ENCODE measurements at regions not wholly inside any gene's neighbourhood (a gene's known extent, or its start where the extent isn't known, plus 50 kb on each side); places are given as distances from the start of the nearest gene placed in this dataset.

DNA sequence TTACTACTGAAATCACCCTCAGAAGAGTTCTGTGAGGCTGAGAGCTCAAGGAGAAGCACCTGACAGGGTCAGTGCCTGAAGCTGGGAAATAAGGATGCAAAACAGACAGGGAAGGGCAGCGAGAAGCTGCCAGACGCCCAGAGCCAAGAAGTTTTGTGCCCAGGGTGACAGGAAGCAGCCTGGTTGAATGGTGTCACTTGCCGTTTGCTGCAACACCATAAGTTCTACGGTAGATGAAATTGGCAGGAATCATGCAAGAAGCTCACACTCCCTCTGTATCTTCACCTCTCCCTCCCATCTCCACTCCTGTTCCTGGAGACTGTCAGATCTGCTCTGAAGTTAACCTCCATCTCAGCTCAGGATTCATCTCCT is 117.0 kb upstream of the SLC14A2 start:
- TF ChIP-seq, protein P1, sequence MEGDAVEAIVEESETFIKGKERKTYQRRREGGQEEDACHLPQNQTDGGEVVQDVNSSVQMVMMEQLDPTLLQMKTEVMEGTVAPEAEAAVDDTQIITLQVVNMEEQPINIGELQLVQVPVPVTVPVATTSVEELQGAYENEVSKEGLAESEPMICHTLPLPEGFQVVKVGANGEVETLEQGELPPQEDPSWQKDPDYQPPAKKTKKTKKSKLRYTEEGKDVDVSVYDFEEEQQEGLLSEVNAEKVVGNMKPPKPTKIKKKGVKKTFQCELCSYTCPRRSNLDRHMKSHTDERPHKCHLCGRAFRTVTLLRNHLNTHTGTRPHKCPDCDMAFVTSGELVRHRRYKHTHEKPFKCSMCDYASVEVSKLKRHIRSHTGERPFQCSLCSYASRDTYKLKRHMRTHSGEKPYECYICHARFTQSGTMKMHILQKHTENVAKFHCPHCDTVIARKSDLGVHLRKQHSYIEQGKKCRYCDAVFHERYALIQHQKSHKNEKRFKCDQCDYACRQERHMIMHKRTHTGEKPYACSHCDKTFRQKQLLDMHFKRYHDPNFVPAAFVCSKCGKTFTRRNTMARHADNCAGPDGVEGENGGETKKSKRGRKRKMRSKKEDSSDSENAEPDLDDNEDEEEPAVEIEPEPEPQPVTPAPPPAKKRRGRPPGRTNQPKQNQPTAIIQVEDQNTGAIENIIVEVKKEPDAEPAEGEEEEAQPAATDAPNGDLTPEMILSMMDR (IDR thresholded peaks at IDR 0.05; ENCODE audit: insufficient read depth in 1 of 2, low read depth in 1 of 2, low read length in 1 of 2, severe bottlenecking in 1 of 2, unreplicated experiment in 1 of 2), result no peak
- H3K27me3 Mint-ChIP-seq (ENCODE audit: insufficient read depth, unreplicated experiment), result no peaks in the 10 kb centered on the region
- H3K36me3 ChIP-seq (ENCODE audit: control insufficient read depth, insufficient read depth, low read length), result no peaks in the 10 kb centered on the region
- no peaks in the 10 kb centered on the region for H3K27me3 ChIP-seq (replicated peaks; ENCODE audit: control insufficient read depth, insufficient read depth, low read length)
- intact Hi-C loops (cut with micrococcal nuclease; ENCODE audit: unreplicated experiment), result no loop called here
- H3K9me3 ChIP-seq, result no peaks in the 10 kb centered on the region
- CTCF ChIA-PET, result no interaction called here
- no peak for DNase-seq
- H3K9me3 Mint-ChIP-seq (ENCODE audit: unreplicated experiment), result no peaks in the 10 kb centered on the region
- no TSS peak for BruUV-seq (replicated peaks)
- H3K36me3 Mint-ChIP-seq (ENCODE audit: insufficient read depth, unreplicated experiment), result no peaks in the 10 kb centered on the region
- POLR2A ChIA-PET, result no interaction called here
- no peaks in the 10 kb centered on the region for H3K4me1 Mint-ChIP-seq (ENCODE audit: low read depth, unreplicated experiment)
- H3K4me1 ChIP-seq, result no peaks in the 10 kb centered on the region
- no peak overlapping the region for H3K4me3 Mint-ChIP-seq (ENCODE audit: unreplicated experiment)
- no peak overlapping the region for H3K4me3 ChIP-seq (ENCODE audit: low read depth, low read length)
- H3K27ac Mint-ChIP-seq (ENCODE audit: unreplicated experiment), result no peak overlapping the region

- H3K36me3 ChIP-seq (ENCODE audit: control insufficient read depth, insufficient read depth, low read length), result no peaks in the 10 kb centered on the region
- Mint-ChIP-seq H3K27me3 (ENCODE audit: insufficient read depth, unreplicated experiment) (no peaks in the 10 kb centered on the region), H3K36me3 (ENCODE audit: insufficient read depth, unreplicated experiment) (peaks cover 5% of the 10 kb centered on the region), H3K27ac (ENCODE audit: unreplicated experiment) (no peak overlapping the region), H3K9me3 (ENCODE audit: unreplicated experiment) (no peaks in the 10 kb centered on the region), H3K4me1 (ENCODE audit: low read depth, unreplicated experiment) (no peaks in the 10 kb centered on the region), H3K4me3 (ENCODE audit: unreplicated experiment) (no peak overlapping the region)
- DNase-seq, result no peak
- ChIA-PET CTCF (no interaction called here), POLR2A (no interaction called here)
- H3K4me1 ChIP-seq, result no peaks in the 10 kb centered on the region
- intact Hi-C loops (cut with micrococcal nuclease; ENCODE audit: unreplicated experiment), result no loop called here
- no TSS peak for BruUV-seq (replicated peaks)
- TF ChIP-seq, protein P1 (IDR thresholded peaks at IDR 0.05; ENCODE audit: insufficient read depth in 1 of 2, low read depth in 1 of 2, low read length in 1 of 2, severe bottlenecking in 1 of 2, unreplicated experiment in 1 of 2), result no peak
- no peak overlapping the region for H3K4me3 ChIP-seq (ENCODE audit: low read depth, low read length)
- H3K9me3 ChIP-seq, result no peaks in the 10 kb centered on the region
- no peaks in the 10 kb centered on the region for H3K27me3 ChIP-seq (replicated peaks; ENCODE audit: control insufficient read depth, insufficient read depth, low read length)
Measured at GRCh38 chr18:45503990-45504389, 111.3 kb upstream of the SLC14A2 start.

GRCh38 chr18:45505497-45506206 is 109.6 kb upstream of the SLC14A2 start:
- no peaks in the 10 kb centered on the region for H3K9me3 ChIP-seq
- no peak for DNase-seq
- no peak overlapping the region for H3K27ac Mint-ChIP-seq (ENCODE audit: unreplicated experiment)
- no peaks in the 10 kb centered on the region for H3K36me3 ChIP-seq (ENCODE audit: control insufficient read depth, insufficient read depth, low read length)
- no peaks in the 10 kb centered on the region for H3K4me1 Mint-ChIP-seq (ENCODE audit: low read depth, unreplicated experiment)
- no peaks in the 10 kb centered on the region for H3K27me3 Mint-ChIP-seq (ENCODE audit: insufficient read depth, unreplicated experiment)
- ChIA-PET CTCF (no interaction called here), POLR2A (no interaction called here)
- no peak overlapping the region for H3K4me3 ChIP-seq (ENCODE audit: low read depth, low read length)
- TF ChIP-seq, protein P1 (IDR thresholded peaks at IDR 0.05; ENCODE audit: insufficient read depth in 1 of 2, low read depth in 1 of 2, low read length in 1 of 2, severe bottlenecking in 1 of 2, unreplicated experiment in 1 of 2), result no peak
- H3K36me3 Mint-ChIP-seq (ENCODE audit: insufficient read depth, unreplicated experiment), result peaks cover 5% of the 10 kb centered on the region
- no peak overlapping the region for H3K4me3 Mint-ChIP-seq (ENCODE audit: unreplicated experiment)
- no TSS peak for BruUV-seq (replicated peaks)
- no peaks in the 10 kb centered on the region for H3K4me1 ChIP-seq
- intact Hi-C loops (cut with micrococcal nuclease; ENCODE audit: unreplicated experiment), result no loop called here
- H3K27me3 ChIP-seq (replicated peaks; ENCODE audit: control insufficient read depth, insufficient read depth, low read length), result no peaks in the 10 kb centered on the region
- H3K9me3 Mint-ChIP-seq (ENCODE audit: unreplicated experiment), result no peaks in the 10 kb centered on the region

All from Caco-2 (cell line).